HG03442 (cell line): ENCODE measurements at regions not wholly inside any gene's neighbourhood (a gene's known extent, or its start where the extent isn't known, plus 50 kb on each side); places are given as distances from the start of the nearest gene placed in this dataset.

ENCODE experiments used
- ATAC-seq: cut with Tn5 transposase; IDR thresholded peaks from one replicate; pipeline ENCODE4 v1.9.1; 2021; ENCODE audit warnings: mild to moderate bottlenecking, moderate library complexity; ENCODE audit not compliant: unreplicated experiment

GRCh38 chr5:156155598-156155997, 171.4 kb upstream of the SGCD start:
- no peak for ATAC-seq

- no peak for ATAC-seq
These were observed 162.7 kb upstream of the SGCD start for GRCh38 chr5:156164306-156164705.

GRCh38 chr5:156169495-156169894, 157.5 kb upstream of the SGCD start:
- ATAC-seq, result no peak

GRCh38 chr5:156170351-156170961, 156.5 kb upstream of the SGCD start:
- no peak for ATAC-seq

GRCh38 chr5:156174225-156174624, 152.7 kb upstream of the SGCD start:
- ATAC-seq, result no peak

- ATAC-seq, result no peak
These were observed 148.8 kb upstream of the SGCD start for GRCh38 chr5:156178117-156178516.

GRCh38 chr5:156181656-156182055, 145.3 kb upstream of the SGCD start:
- ATAC-seq, result no peak

GRCh38 chr5:156182174-156182967, 144.6 kb upstream of the SGCD start:
- ATAC-seq, result no peak

GRCh38 chr5:156186760-156187159, 140.2 kb upstream of the SGCD start:
- no peak for ATAC-seq

GRCh38 chr5:156188016-156188415, 138.9 kb upstream of the SGCD start:
- no peak for ATAC-seq

- no peak for ATAC-seq
These were observed 137.3 kb upstream of the SGCD start for GRCh38 chr5:156189628-156190027.

- no peak for ATAC-seq
These were observed 135.4 kb upstream of the SGCD start for GRCh38 chr5:156191547-156191946.

- no peak for ATAC-seq
These were observed 129.8 kb upstream of the SGCD start for GRCh38 chr5:156197042-156197635.

- no peak for ATAC-seq
These were observed 127.9 kb upstream of the SGCD start for GRCh38 chr5:156199045-156199444.

- no peak for ATAC-seq
These were observed 125.8 kb upstream of the SGCD start for GRCh38 chr5:156200938-156201787.

- no peak for ATAC-seq
These were observed 125.1 kb upstream of the SGCD start for GRCh38 chr5:156201788-156202403.

GRCh38 chr5:156208271-156208670, 118.7 kb upstream of the SGCD start:
- ATAC-seq, result no peak

GRCh38 chr5:156218367-156219158, 108.4 kb upstream of the SGCD start:
- no peak for ATAC-seq

GRCh38 chr5:156219483-156220005, 107.4 kb upstream of the SGCD start:
- ATAC-seq, result no peak

GRCh38 chr5:156221816-156222215, 105.1 kb upstream of the SGCD start:
- ATAC-seq, result no peak
